Memory B cell (primary cell): ENCODE measurements at regions not wholly inside any gene's neighbourhood (a gene's known extent, or its start where the extent isn't known, plus 50 kb on each side); places are given as distances from the start of the nearest gene placed in this dataset.
"Not testable (repeated sequence)": the region's sequence is repeated elsewhere in the genome, so short reads cannot be mapped to it uniquely, and the experiment has no call there.

Experiments
- ATAC-seq: fragments of 150-1000 bp; cut with Tn5 transposase; 2 replicates; pipeline ENCODE4 v1.10.0; 2021; ENCODE audit warnings: low read depth, mild to moderate bottlenecking, moderate library complexity
- DNase-seq, 2 donors: peaks; one replicate each; pipeline ENCODE4 v3.0.0; 2022; ENCODE audit warnings: low spot score in 2 of 2
- H3K27ac Mint-ChIP-seq: one replicate; pipeline ENCODE4 v1.8.0; 2022; ENCODE audit warnings: mild to moderate bottlenecking, moderate library complexity, mixed read lengths
- H3K27me3 Mint-ChIP-seq: one replicate; pipeline ENCODE4 v1.8.0; 2022; ENCODE audit warnings: mixed read lengths
- H3K36me3 Mint-ChIP-seq: one replicate; pipeline ENCODE4 v1.8.0; 2022; ENCODE audit warnings: mild to moderate bottlenecking, mixed read lengths
- H3K4me1 Mint-ChIP-seq: one replicate; pipeline ENCODE4 v1.8.0; 2022; ENCODE audit warnings: mixed read lengths
- H3K4me3 Mint-ChIP-seq: one replicate; pipeline ENCODE4 v1.8.0; 2022; ENCODE audit warnings: mild to moderate bottlenecking, moderate library complexity, mixed read lengths
- H3K9me3 Mint-ChIP-seq: one replicate; pipeline ENCODE4 v1.8.0; 2022; ENCODE audit warnings: mixed read lengths

DNA sequence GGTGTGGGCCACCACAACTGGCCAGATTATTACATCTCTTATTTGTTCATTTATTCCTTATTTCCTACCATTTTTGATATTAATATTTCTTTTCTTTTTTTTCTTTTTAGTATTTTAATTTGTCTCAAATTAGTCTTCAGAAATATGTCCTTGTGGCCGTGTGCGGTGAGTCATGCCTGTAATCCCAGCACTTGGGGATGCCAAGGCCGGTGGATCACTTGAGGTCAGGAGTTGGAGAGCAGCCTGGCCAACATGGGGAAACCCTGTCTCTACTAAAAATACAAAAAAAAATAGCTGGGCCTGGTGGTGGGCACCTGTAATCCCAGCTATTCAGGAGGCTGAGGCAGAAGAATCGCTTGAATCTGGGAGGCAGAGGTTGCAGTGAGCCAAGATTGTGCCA lies 376.2 kb upstream of the AGA start:
- ATAC-seq, H3K9me3 Mint-ChIP-seq, H3K27ac Mint-ChIP-seq, H3K36me3 Mint-ChIP-seq, H3K27me3 Mint-ChIP-seq, H3K4me3 Mint-ChIP-seq, DNase-seq, H3K4me1 Mint-ChIP-seq: not testable (repeated sequence)

DNA sequence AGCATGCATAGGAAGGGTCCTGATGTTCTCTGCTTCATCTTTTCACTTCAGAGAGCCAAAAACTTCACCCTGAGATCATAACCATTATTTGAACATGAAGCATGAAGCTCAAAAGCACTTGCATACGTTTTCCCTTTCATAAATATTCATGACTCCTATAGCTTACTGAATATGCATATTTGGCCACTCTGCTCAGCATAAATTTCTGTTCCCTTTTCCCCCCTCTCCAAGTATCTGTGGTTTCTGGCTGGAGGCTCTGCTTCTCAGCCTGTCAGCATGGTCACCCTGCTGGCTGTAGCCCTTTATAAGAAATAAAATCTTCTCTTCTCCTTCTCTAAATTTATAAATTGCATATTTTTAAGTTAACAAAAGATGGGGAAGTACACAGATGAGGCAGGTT lies 384.7 kb upstream of the AGA start:
- Mint-ChIP-seq H3K27ac (no peak overlapping the region), H3K4me1 (no peaks in the 10 kb centered on the region), H3K9me3 (peaks cover 9% of the 10 kb centered on the region), H3K4me3 (no peak overlapping the region), H3K36me3 (no peaks in the 10 kb centered on the region), H3K27me3 (no peaks in the 10 kb centered on the region)
- no peak for ATAC-seq
- no peak for DNase-seq

DNA sequence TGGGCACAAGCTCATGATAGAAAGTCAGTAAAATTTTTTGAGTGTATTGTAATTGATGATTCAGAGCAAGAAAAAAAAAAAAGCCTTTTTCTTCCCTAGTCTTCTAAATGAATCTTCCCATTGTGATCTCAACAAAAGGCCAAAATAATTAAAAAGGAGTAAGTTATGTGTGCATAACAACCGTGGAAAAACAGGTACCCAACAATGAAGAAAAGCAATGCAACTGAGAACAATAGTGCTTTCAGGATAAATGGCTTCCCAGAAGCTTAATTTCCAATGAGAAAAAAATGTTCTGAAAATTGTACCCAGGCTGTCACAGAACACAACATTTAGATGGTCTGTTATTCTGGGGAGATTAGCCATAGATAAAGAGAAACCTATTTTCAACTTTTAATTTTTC lies 399.0 kb upstream of the AGA start:
- no peak for ATAC-seq
- H3K36me3 Mint-ChIP-seq, result no peaks in the 10 kb centered on the region
- no peaks in the 10 kb centered on the region for H3K9me3 Mint-ChIP-seq
- no peaks in the 10 kb centered on the region for H3K4me1 Mint-ChIP-seq
- H3K4me3 Mint-ChIP-seq, result no peak overlapping the region
- no peak for DNase-seq
- no peaks in the 10 kb centered on the region for H3K27me3 Mint-ChIP-seq
- H3K27ac Mint-ChIP-seq, result no peak overlapping the region

DNA sequence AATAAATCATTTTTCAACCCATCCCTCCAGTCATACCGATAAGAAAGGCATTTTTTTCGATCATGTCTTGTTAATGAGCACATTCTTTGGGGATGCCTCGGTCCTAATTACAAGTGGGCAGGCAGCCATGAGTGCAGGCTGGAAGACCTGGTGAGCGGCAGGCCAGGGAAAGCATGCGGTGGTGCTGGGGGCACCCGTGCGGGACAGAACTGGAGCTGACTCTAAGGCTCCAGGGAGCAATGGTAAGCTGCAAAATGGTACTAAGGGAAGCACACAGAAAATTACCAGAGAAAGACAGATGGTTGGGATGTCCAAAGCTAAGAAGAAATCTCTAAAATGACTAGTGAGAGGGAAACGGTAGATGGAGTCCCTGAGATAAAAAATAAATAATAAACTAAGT lies 411.0 kb upstream of the AGA start:
- no peaks in the 10 kb centered on the region for H3K36me3 Mint-ChIP-seq
- H3K27ac Mint-ChIP-seq, result no peak overlapping the region
- no peaks in the 10 kb centered on the region for H3K27me3 Mint-ChIP-seq
- no peaks in the 10 kb centered on the region for H3K4me1 Mint-ChIP-seq
- H3K9me3 Mint-ChIP-seq, result peaks cover 2% of the 10 kb centered on the region
- H3K4me3 Mint-ChIP-seq, result no peak overlapping the region
- ATAC-seq (no peak), DNase-seq (no peak)

DNA sequence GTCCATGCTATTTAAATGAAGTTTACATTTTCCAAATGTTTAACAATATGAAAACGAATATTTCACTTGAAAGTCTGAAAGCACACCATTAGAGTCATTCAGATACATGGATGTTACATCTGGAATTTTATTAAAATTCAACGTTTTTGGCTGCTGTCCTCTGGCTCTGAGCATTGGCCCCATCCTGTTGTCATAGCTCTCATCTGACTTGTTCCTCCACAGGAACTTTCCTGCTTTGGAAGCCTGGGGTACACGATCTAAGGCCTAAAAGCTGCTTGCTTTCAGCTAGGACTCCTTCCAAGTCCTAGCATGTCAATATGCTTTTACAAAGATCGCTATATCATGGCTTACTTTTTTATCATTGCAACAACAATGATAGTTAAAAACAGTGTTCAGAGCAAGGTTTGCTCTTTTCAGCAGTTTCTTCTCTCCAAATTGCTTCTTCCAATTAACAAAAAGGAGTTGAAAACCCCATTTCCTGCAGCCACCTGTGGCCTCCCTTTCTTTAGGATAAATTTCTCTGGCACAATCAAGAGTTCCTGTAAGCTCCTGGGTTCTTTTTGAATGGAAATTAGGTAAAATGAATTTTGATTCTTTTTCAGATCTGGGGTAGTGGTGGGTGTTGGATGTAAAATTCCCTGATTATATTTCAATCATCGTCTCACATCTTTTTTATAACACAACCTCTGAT lies 413.4 kb upstream of the AGA start:
- DNase-seq (no peak), ATAC-seq (no peak)
- Mint-ChIP-seq H3K27me3 (no peaks in the 10 kb centered on the region), H3K4me1 (no peaks in the 10 kb centered on the region), H3K27ac (no peak overlapping the region), H3K36me3 (no peaks in the 10 kb centered on the region), H3K4me3 (no peak overlapping the region), H3K9me3 (no peaks in the 10 kb centered on the region)

DNA sequence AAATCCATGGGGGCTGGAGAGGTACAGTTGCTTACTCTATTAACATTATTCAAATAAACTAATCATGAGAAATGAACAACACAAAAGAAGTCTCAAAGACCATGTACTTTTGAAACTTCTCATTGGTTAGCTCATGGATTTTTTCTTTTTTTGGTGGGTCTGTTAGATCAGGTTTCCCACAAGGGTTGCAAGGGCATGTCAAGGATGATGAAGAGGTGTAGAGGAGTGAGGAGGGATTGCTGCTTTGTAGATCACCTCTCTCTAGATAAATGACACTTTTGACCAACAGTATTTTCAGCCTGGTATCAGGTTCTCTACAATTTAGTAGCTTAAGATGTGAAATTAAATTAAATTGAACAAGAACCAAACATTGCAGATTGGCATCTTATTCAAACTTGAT lies 417.9 kb upstream of the AGA start:
- Mint-ChIP-seq H3K27me3 (no peaks in the 10 kb centered on the region), H3K9me3 (no peaks in the 10 kb centered on the region), H3K27ac (no peak overlapping the region), H3K4me1 (no peaks in the 10 kb centered on the region), H3K4me3 (no peak overlapping the region), H3K36me3 (no peaks in the 10 kb centered on the region)
- DNase-seq (no peak), ATAC-seq (no peak)

DNA sequence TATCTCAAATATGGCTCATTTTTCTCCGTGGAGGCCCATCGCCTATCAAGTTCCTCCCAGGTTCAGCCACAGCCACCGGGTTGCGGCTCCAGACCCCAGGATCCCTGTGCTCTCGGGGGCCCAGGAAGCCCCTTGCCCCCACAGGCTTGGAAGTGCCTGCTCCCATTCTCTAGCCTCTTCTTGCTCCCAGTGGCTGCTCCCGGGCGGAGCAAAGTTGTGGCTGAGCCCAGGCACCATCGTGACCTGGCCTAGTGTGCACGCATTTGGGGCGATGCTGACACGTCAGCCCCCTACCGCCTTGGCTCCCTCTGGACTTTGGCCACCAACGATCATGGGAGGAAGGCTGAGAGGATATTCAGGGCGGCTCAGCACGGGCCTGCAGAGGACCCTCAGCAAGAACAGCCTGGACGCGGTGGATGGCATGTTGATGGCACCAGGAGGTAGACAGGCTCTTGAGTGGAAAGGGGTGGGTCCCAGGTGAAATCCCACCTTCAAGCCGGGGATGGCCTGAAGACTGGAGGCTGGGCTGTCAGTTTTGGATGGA lies 419.4 kb upstream of the AGA start:
- Mint-ChIP-seq H3K36me3 (no peaks in the 10 kb centered on the region), H3K27ac (no peak overlapping the region), H3K4me1 (no peaks in the 10 kb centered on the region), H3K9me3 (peaks cover 5% of the 10 kb centered on the region), H3K27me3 (no peaks in the 10 kb centered on the region), H3K4me3 (no peak overlapping the region)
- ATAC-seq (no peak), DNase-seq (no peak)

DNA sequence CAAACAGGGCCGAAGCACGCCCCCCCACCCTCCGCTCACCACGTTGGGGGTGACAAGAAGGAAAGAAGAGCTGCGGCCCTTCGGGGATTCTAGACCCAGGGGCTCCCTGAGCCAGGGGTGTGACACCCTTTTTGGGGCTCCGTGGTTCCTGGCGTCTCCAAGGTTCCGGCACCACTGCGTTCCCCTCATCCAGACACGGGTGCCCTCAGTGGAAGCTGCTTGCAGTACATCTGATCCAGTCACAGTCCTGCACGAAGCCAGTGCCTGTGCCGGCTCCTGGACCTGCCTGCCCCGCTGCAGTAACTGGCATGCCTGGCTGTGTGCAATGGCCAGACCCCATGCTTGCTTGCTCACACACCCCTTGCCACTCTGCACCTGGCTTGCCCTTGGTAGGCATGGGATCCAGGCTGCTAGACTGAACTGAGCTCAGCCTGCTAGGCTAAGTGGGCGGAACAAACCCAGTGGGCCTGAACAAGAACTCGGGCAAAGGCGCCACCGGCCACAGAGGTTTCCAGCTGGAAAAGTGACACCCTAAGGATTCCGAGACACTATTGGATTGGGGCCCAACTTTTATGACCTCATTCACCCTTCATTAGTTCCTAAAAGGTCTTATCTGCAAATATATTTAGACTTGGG lies 420.4 kb upstream of the AGA start:
- Mint-ChIP-seq H3K27me3 (no peaks in the 10 kb centered on the region), H3K4me3 (no peak overlapping the region), H3K27ac (no peak overlapping the region), H3K36me3 (no peaks in the 10 kb centered on the region), H3K4me1 (no peaks in the 10 kb centered on the region), H3K9me3 (peaks cover 5% of the 10 kb centered on the region)
- ATAC-seq (no peak), DNase-seq (no peak)

DNA sequence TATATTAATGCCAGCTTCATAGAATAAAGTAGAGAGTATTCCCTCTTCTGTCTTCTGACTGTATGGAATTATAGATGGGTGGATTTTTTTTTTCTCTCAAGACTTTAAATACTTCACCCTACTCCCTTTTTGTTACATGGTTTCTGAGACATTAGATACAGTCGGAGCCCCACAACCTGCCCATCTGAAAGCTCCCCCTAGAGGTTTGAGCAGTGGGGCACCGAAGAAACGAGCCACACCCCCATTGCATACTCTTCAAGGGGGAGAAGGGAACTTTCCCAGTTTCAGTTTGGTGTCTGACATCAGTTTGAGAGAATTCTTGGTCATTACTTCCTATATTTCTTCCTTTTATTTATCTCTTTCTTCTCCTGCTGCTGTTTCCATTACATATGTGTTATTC lies 437.6 kb upstream of the AGA start:
- no peak overlapping the region for H3K27ac Mint-ChIP-seq
- no peaks in the 10 kb centered on the region for H3K36me3 Mint-ChIP-seq
- DNase-seq, result no peak
- H3K9me3 Mint-ChIP-seq, result no peaks in the 10 kb centered on the region
- H3K27me3 Mint-ChIP-seq, result no peaks in the 10 kb centered on the region
- H3K4me1 Mint-ChIP-seq, result no peaks in the 10 kb centered on the region
- ATAC-seq, result no peak
- no peak overlapping the region for H3K4me3 Mint-ChIP-seq

DNA sequence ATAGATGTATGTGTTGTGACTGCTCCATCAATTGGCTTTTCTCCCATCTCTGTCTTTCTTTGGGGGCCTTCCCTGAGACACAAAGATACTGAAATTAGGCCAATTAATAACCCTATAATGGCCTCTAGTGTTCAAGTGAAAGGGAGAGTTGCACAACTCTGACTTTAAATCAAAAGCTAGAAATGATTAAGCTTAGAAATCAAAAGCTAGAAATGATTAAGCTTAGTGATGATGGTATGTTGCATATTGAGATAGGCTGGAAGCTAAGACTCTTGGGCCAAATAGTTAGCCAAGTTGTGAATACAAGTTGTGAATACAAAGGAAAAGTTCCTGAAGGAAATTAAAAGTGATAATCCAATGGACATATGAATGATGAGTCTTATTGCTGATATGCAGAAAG lies 452.9 kb upstream of the AGA start:
- no peaks in the 10 kb centered on the region for H3K27me3 Mint-ChIP-seq
- no peak for ATAC-seq
- H3K27ac Mint-ChIP-seq, result no peak overlapping the region
- peaks cover 3% of the 10 kb centered on the region for H3K9me3 Mint-ChIP-seq
- no peak overlapping the region for H3K4me3 Mint-ChIP-seq
- DNase-seq, result no peak
- no peaks in the 10 kb centered on the region for H3K36me3 Mint-ChIP-seq
- H3K4me1 Mint-ChIP-seq, result no peaks in the 10 kb centered on the region

DNA sequence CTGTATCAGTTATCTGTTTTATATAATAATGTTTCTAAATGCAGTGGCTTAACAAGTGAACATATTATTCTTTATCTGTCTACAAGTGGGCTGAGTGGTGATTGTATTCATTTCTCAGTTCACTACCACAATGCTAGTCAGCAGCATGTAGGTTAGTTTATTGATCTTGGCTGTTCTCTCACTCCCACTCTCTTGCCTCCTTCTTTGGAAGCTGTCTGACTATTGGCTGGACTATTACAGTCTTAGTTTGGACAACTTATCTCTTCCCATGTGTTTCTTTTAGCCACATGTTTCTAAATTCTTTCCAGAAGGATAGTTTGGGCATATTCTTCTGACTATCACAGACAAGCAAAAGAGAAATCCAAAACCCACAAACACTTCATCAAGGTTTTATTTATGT lies 459.5 kb upstream of the AGA start:
- Mint-ChIP-seq H3K27ac (no peak overlapping the region), H3K27me3 (no peaks in the 10 kb centered on the region), H3K36me3 (no peaks in the 10 kb centered on the region), H3K4me3 (no peak overlapping the region), H3K9me3 (peaks cover 9% of the 10 kb centered on the region), H3K4me1 (no peaks in the 10 kb centered on the region)
- DNase-seq (no peak), ATAC-seq (no peak)

DNA sequence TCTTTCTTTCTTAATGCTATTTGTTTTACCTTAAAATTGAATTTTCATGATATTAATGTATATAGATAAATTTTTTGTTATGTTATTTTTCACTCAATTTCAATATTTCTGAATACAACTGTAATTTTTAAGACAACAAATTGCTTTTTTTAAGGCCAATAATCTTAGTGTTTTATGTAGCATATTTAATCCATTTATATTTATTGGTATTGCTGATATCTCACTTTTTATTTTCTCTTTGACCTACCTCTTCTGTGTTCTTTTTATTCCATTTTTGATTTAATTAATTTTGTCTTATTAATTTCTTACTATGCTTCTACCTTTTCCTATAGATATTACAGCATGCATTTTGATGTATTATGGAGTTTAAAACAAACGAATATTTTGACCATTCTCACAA lies 460.1 kb upstream of the AGA start:
- no peaks in the 10 kb centered on the region for H3K27me3 Mint-ChIP-seq
- no peak overlapping the region for H3K4me3 Mint-ChIP-seq
- H3K36me3 Mint-ChIP-seq, result no peaks in the 10 kb centered on the region
- ATAC-seq (no peak), DNase-seq (no peak)
- H3K9me3 Mint-ChIP-seq, result peaks cover 7% of the 10 kb centered on the region
- H3K27ac Mint-ChIP-seq, result no peak overlapping the region
- H3K4me1 Mint-ChIP-seq, result no peaks in the 10 kb centered on the region

DNA sequence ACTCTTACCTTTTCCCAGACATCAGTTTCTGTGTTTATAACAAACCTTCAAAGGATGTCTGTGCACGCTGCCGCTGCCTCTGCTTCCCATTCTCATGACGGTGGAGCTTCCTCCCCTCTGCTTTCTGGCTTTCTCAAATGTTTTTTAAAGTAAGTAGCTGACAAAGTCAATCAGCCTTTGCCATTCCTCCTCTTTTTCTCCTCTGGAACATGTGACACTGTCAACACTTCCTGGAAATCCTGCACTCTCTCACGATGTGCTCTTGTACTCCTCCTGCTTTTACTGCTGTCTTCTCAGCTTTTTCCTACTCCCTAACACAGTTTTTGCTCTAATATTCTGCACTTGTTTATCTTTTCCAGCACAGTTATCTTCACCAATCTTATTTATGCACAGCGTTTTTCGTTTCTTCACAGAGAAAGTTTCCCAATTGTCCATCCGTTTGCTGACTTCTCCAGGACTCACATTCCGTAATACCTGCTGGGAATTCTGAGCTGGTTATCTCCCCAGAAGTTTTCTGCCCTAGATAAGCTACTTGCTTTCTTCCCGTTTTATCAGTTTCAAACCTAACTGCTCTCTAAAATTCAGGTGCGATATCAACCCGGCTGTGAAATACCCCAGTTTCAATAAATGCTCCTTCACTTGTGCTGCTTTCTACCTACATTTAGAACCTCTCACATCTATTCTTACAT lies 465.6 kb upstream of the AGA start:
- no peaks in the 10 kb centered on the region for H3K36me3 Mint-ChIP-seq
- no peak overlapping the region for H3K27ac Mint-ChIP-seq
- no peak overlapping the region for H3K4me3 Mint-ChIP-seq
- H3K9me3 Mint-ChIP-seq, result peaks cover 2% of the 10 kb centered on the region
- H3K27me3 Mint-ChIP-seq, result no peaks in the 10 kb centered on the region
- H3K4me1 Mint-ChIP-seq, result no peaks in the 10 kb centered on the region
- no peak for DNase-seq
- no peak for ATAC-seq

DNA sequence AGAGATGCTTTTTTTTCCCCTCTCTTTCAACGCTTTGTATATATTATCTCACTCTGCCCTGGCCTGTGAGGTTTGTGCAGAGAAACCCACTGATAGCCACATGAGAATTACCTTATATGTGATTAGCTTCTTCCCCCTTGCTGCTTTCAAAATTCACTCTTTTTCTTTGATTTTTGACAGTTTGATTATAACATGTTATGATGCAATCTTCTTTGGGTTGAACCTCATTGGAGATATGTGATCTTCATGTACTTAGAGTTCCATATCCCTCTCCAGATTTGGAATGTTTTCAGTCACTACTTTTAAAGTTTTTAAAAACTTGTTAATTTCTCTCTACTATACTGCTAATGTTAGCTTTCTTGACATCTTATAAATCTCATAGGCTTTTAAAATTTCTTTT lies 479.5 kb upstream of the AGA start:
- Mint-ChIP-seq H3K4me3 (no peak overlapping the region), H3K27ac (no peak overlapping the region), H3K36me3 (no peaks in the 10 kb centered on the region), H3K27me3 (no peaks in the 10 kb centered on the region), H3K4me1 (no peaks in the 10 kb centered on the region), H3K9me3 (peaks cover 7% of the 10 kb centered on the region)
- DNase-seq (no peak), ATAC-seq (no peak)
